Suprapubic skin (tissue), 4 donors: ENCODE measurements at regions not wholly inside any gene's neighbourhood (a gene's known extent, or its start where the extent isn't known, plus 50 kb on each side); places are given as distances from the start of the nearest gene placed in this dataset.

Source experiments
- DNase-seq, 2 donors: peaks; one replicate each; pipeline ENCODE4 v3.0.0-alpha.2; 2019; ENCODE audit warnings: low spot score in 2 of 2
- H3K27ac ChIP-seq: fragments of 200-600 bp; sonication (generic); one replicate; pipeline ENCODE4 v1.5.1; 2019
- H3K27me3 ChIP-seq: fragments of 200-600 bp; sonication (generic); one replicate; pipeline ENCODE4 v1.5.1; 2019
- H3K36me3 ChIP-seq: fragments of 200-600 bp; sonication (generic); one replicate; pipeline ENCODE4 v1.5.1; 2019
- H3K4me1 ChIP-seq: fragments of 200-600 bp; sonication (generic); one replicate; pipeline ENCODE4 v1.5.1; 2019
- H3K4me3 ChIP-seq: fragments of 200-600 bp; sonication (generic); one replicate; pipeline ENCODE4 v1.5.1; 2019; ENCODE audit warnings: mild to moderate bottlenecking
- H3K9me3 ChIP-seq: fragments of 200-600 bp; sonication (generic); one replicate; pipeline ENCODE4 v1.5.1; 2019
- EP300 ChIP-seq: sonication (generic); formaldehyde crosslinking; IDR thresholded peaks from one replicate; pipeline ENCODE4 v1.6.1; 2017; ENCODE audit warnings: antibody characterized with exemption
- POLR2A ChIP-seq, 2 donors: fragments of 450-650 bp; IDR thresholded peaks; one replicate each; pipeline ENCODE4 v1.6.1; 2017; ENCODE audit warnings: antibody characterized with exemption in 2 of 2, mild to moderate bottlenecking in 2 of 2, moderate library complexity in 2 of 2
- POLR2AphosphoS5 ChIP-seq, 3 donors: sonication (generic); formaldehyde crosslinking; IDR thresholded peaks; one replicate each; pipeline ENCODE4 v1.6.1; 2017; ENCODE audit warnings: antibody characterized with exemption in 3 of 3
- WGBS: methylation state at CpG from one replicate; pipeline ENCODE4 v1.1.5; 2018; 5-methylcytosine and 5-hydroxymethylcytosine counted together
- TF ChIP-seq, protein P1 (sequence below), 2 donors: fragments of 200-600 bp in 1 of 2; fragments of 450-650 bp in 1 of 2; sonication (generic) in 1 of 2; IDR thresholded peaks; one replicate each; pipeline ENCODE4 v1.5.1; 2016 to 2019; ENCODE audit warnings: antibody characterized with exemption in 2 of 2, mild to moderate bottlenecking in 1 of 2, moderate library complexity in 1 of 2

DNA sequence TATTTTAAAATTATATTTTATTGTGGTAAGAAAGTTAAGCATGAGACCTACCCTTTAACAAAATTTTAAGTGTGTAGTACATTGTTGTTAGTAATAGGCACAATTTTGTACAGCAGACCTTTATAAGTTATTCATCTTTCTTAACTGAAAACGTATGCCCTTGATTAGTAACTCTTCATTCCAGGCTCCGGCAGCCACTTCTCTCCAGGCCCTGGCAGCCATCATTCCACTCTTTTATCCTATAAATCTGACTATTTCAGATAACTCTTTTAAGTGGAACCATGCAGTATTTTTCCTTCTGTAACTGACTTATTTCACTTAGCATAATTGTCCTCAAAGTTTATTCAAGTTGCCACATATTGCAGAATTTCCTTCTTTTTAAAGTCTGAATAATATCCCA lies 348.2 kb downstream of the CDH11 start:
- 57% methylated on average over 2 of the region's 2 CpGs for WGBS
- DNase-seq: no peak
- Histone ChIP-seq H3K4me1 (no peaks in the 10 kb centered on the region), H3K27ac (no peak overlapping the region), H3K4me3 (no peak overlapping the region), H3K36me3 (no peaks in the 10 kb centered on the region), H3K27me3 (no peaks in the 10 kb centered on the region), H3K9me3 (no peaks in the 10 kb centered on the region)
- TF ChIP-seq POLR2AphosphoS5 (IDR thresholded peaks at IDR 0.05) (no peak), EP300 (no peak), POLR2A (IDR thresholded peaks at IDR 0.05) (no peak)
- TF ChIP-seq, protein P1, sequence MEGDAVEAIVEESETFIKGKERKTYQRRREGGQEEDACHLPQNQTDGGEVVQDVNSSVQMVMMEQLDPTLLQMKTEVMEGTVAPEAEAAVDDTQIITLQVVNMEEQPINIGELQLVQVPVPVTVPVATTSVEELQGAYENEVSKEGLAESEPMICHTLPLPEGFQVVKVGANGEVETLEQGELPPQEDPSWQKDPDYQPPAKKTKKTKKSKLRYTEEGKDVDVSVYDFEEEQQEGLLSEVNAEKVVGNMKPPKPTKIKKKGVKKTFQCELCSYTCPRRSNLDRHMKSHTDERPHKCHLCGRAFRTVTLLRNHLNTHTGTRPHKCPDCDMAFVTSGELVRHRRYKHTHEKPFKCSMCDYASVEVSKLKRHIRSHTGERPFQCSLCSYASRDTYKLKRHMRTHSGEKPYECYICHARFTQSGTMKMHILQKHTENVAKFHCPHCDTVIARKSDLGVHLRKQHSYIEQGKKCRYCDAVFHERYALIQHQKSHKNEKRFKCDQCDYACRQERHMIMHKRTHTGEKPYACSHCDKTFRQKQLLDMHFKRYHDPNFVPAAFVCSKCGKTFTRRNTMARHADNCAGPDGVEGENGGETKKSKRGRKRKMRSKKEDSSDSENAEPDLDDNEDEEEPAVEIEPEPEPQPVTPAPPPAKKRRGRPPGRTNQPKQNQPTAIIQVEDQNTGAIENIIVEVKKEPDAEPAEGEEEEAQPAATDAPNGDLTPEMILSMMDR (IDR thresholded peaks at IDR 0.05): no peak

DNA sequence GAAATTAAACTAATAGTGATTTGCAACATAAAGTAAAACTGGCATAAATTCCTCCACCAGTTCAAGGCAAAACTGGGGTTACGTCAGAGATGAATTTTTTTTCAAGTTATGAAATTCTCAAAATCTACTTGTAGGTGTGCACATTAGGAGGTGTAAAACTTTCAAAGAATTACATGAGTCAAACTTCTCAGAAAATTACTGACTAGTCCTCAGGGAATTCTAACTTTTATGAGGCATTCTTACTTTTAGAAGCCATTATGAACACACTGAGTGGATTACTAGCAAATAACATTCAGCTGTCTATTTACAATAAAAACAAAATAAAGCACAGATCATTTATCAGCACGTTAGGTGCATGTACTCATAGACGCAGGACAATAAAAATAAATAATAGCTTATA lies 348.7 kb downstream of the CDH11 start:
- H3K4me3 ChIP-seq: no peak overlapping the region
- DNase-seq: no peak
- no peaks in the 10 kb centered on the region for H3K27me3 ChIP-seq
- no peaks in the 10 kb centered on the region for H3K9me3 ChIP-seq
- no peaks in the 10 kb centered on the region for H3K4me1 ChIP-seq
- H3K27ac ChIP-seq: no peak overlapping the region
- no peaks in the 10 kb centered on the region for H3K36me3 ChIP-seq
- TF ChIP-seq EP300 (no peak), POLR2A (IDR thresholded peaks at IDR 0.05) (no peak), POLR2AphosphoS5 (IDR thresholded peaks at IDR 0.05) (no peak)
- TF ChIP-seq, protein P1 (IDR thresholded peaks at IDR 0.05): no peak
- WGBS: 63% methylated on average over 3 of the region's 3 CpGs

DNA sequence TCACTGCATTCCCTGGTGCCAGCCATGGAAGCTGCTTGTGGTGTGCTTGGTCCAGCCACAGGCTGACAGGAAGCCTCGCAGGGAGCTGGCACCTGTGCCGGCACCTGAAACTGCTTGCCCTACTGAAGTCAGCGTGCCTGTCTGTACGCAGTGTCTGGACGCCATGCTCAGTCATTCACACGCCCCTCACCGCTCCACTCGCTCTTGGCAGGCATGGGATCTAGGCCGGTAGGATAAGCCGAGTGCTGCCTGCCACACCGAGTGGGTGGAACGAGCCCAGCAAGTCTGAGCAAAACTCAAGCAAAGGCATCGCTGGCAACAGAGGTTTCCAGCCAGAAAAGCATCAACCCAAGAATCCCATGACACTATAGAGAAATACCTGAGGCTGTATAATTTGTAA lies 350.6 kb downstream of the CDH11 start:
- Histone ChIP-seq H3K27ac (no peak overlapping the region), H3K9me3 (no peaks in the 10 kb centered on the region), H3K36me3 (no peaks in the 10 kb centered on the region), H3K4me3 (no peak overlapping the region), H3K27me3 (no peaks in the 10 kb centered on the region), H3K4me1 (no peaks in the 10 kb centered on the region)
- 77% methylated on average over 11 of the region's 13 CpGs for WGBS
- DNase-seq: no peak
- TF ChIP-seq POLR2AphosphoS5 (IDR thresholded peaks at IDR 0.05) (no peak), EP300 (no peak), POLR2A (IDR thresholded peaks at IDR 0.05) (no peak)
- TF ChIP-seq, protein P1 (IDR thresholded peaks at IDR 0.05): no peak

DNA sequence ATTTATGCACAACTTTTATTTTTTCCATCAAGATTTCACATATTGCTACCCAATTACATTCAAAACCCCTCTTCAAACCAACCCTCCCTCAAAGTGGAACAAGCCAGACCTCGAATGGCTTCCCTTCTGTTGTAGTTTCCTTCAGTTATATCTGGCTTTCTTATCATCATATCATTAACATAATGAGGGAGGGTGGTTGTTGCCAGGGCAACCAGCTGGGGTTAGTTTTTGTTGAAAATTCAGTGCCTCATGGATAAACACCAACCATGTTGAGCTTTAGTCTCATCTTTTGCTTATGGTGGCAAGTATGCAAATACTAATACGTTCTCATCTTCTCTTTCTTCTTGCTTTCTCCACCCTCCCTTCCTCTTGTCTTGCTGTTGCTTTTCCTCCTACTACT lies 359.7 kb downstream of the CDH11 start:
- WGBS: 71% methylated on average over 2 of the region's 2 CpGs
- Histone ChIP-seq H3K27ac (no peak overlapping the region), H3K36me3 (no peaks in the 10 kb centered on the region), H3K9me3 (no peaks in the 10 kb centered on the region), H3K27me3 (no peaks in the 10 kb centered on the region), H3K4me3 (no peak overlapping the region), H3K4me1 (no peaks in the 10 kb centered on the region)
- TF ChIP-seq, protein P1 (IDR thresholded peaks at IDR 0.05): no peak
- TF ChIP-seq POLR2AphosphoS5 (IDR thresholded peaks at IDR 0.05) (no peak), POLR2A (IDR thresholded peaks at IDR 0.05) (no peak), EP300 (no peak)
- no peak for DNase-seq

DNA sequence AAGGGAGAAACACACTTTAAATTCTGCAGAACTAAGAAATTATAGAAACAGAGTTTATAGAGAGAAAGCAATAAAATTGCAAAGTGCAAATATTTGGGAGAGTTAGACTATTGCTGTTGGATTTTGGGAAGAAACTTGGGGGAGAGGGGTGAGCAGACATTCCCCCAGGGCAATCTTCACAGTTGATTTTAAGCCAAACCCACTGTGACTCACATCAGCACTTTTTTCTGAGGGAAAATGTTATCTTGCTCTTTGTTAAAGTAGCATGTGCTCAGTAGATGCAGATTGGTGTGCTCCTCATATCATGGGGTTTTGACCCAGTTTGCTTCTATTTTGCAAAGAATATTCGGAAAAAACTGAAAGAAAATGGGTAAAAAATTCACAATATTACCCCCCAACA lies 367.6 kb downstream of the CDH11 start:
- H3K36me3 ChIP-seq: no peaks in the 10 kb centered on the region
- 84% methylated on average over 1 of the region's 1 CpG for WGBS
- H3K27ac ChIP-seq: no peak overlapping the region
- no peaks in the 10 kb centered on the region for H3K4me1 ChIP-seq
- no peak overlapping the region for H3K4me3 ChIP-seq
- DNase-seq: no peak
- TF ChIP-seq POLR2A (IDR thresholded peaks at IDR 0.05): no peak
- TF ChIP-seq EP300: no peak
- TF ChIP-seq, protein P1 (IDR thresholded peaks at IDR 0.05): no peak
- no peak for TF ChIP-seq POLR2AphosphoS5 (IDR thresholded peaks at IDR 0.05)
- H3K27me3 ChIP-seq: no peaks in the 10 kb centered on the region
- H3K9me3 ChIP-seq: no peaks in the 10 kb centered on the region
